A549 (cell line): ENCODE measurements at regions not wholly inside any gene's neighbourhood (a gene's known extent, or its start where the extent isn't known, plus 50 kb on each side); places are given as distances from the start of the nearest gene placed in this dataset.

Experiments
- CTCF ChIP-seq: fragments of >200 bp; sonication (Bioruptor Twin); formaldehyde crosslinking; IDR thresholded peaks from 3 replicates; pipeline ENCODE4 v1.5.1; 2016
- E2F6 ChIP-seq: IDR thresholded peaks from 2 replicates; pipeline ENCODE4 v1.6.1; 2012; ENCODE audit warnings: low read depth, borderline replicate concordance
- HMGXB4 ChIP-seq: fragments of 250-450 bp; sonication (Bioruptor Pico); IDR thresholded peaks from 2 replicates; pipeline ENCODE4 v1.5.0; 2021; ENCODE audit warnings: mild to moderate bottlenecking, moderate library complexity, borderline replicate concordance
- JUN ChIP-seq, 2 experiments: fragments of >200 bp; sonication (Bioruptor Twin); formaldehyde crosslinking; IDR thresholded peaks; 2 replicates in 1 of 2; 3 replicates in 1 of 2; pipeline ENCODE4 v1.6.1; 2016 to 2017
- MAX ChIP-seq: IDR thresholded peaks from 2 replicates; pipeline ENCODE4 v1.6.1; 2012
- POLR2A ChIP-seq: IDR thresholded peaks from 2 replicates; pipeline ENCODE4 v1.6.1; 2012; ENCODE audit warnings: mild to moderate bottlenecking, low read length
- POLR2AphosphoS2 ChIP-seq: conservative IDR thresholded peaks from 2 replicates; pipeline ENCODE4 v1.6.1; 2012; ENCODE audit warnings: low read length, improper control_type of control experiment, inconsistent platforms
- REST ChIP-seq: fragments of 200-600 bp; sonication (generic); IDR thresholded peaks from 2 replicates; pipeline ENCODE4 v1.6.1; 2016; ENCODE audit warnings: antibody characterized with exemption, mild to moderate bottlenecking, moderate library complexity
- TP53 ChIP-seq: fragments of 250-450 bp; sonication (Bioruptor Pico); IDR thresholded peaks from 2 replicates; pipeline ENCODE4 v1.5.0; 2021; ENCODE audit warnings: mild to moderate bottlenecking, moderate library complexity
- USF2 ChIP-seq: fragments of 450-650 bp; IDR thresholded peaks from 2 replicates; pipeline ENCODE4 v1.6.1; 2014; ENCODE audit warnings: antibody characterized with exemption

DNA sequence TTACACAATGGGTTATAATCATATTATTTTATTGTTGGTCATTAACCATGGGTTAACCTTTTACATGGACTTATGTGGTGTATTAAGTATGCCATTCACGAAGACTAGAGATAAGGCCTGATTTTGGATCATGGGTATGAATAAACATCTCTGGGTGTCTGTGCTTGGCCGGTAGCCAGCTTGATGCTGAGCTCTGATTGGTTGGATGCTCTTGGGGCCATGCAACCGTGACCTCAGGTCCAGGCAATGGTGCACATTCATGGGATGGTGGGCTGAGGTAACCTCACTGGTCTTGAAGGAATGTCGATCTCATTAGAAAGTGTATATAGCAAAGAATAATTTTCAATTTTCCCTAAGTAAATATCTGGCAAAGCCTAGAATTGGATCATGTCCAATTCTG, 158.2 kb upstream of the IL12B start:
- TF ChIP-seq CTCF (no peak), TP53 (CRISPR knock-in tag) (no peak), HMGXB4 (CRISPR knock-in tag) (no peak), MAX (no peak), POLR2A (no peak), POLR2AphosphoS2 (no peak), E2F6 (no peak), USF2 (no peak), JUN (IDR thresholded peaks at IDR 0.05) (no peak), REST (no peak)
